HepG2 (cell line): ENCODE measurements at regions not wholly inside any gene's neighbourhood (a gene's known extent, or its start where the extent isn't known, plus 50 kb on each side); places are given as distances from the start of the nearest gene placed in this dataset.

Experiments used
- ATAC-seq: fragments of 200-7000 bp; cut with Tn5 transposase; 3 replicates; pipeline ENCODE4 v1.9.1; 2020; ENCODE audit warnings: mild to moderate bottlenecking, moderate library complexity
- BruUV-seq: library from RNA; stranded (reverse); fragments of 400-500 nt; replicated peaks from 2 replicates; lab custom pipeline; 2021; lab: Mats Ljungman, UMichigan
- CTCF ChIA-PET: fragments of 300-600 bp; formaldehyde crosslinking; extraction: SDS; loops from one replicate; lab custom pipeline; 2021; ENCODE audit warnings: low total read pairs, inconsistent platforms, low intra/inter-chr PET ratio; lab: Yijun Ruan, JAX
- POLR2A ChIA-PET: fragments of 350-600 bp; sonication (Branson Sonifier 250); formaldehyde crosslinking; loops from one replicate; lab custom pipeline; 2020; ENCODE audit warnings: antibody characterized with exemption, inconsistent platforms; lab: Yijun Ruan, JAX
- DNase-seq: peaks from one replicate; pipeline ENCODE4 v3.0.0-alpha.2; 2015; ENCODE audit warnings: low spot score
- FAIRE-seq: peaks from 3 replicates; lab custom pipeline; 2011; peaks lifted over from hg19 to GRCh38; lab: Jason Lieb, UNC
- H2AFZ ChIP-seq: one replicate; pipeline ENCODE4 v1.6.1; 2011; ENCODE audit warnings: low read length, inconsistent platforms
- H3K27ac ChIP-seq: fragments of 300-600 bp; 3 replicates; pipeline ENCODE4 v1.8.0; 2011; ENCODE audit warnings: mixed run types, mild to moderate bottlenecking, mixed read lengths, low read length, inconsistent platforms; ENCODE audit not compliant: insufficient read depth; ENCODE audit errors: extremely low read length
- H3K27me3 ChIP-seq, 2 experiments: fragments of 200-600 bp in 1 of 2; 2 replicates in 1 of 2; 3 replicates in 1 of 2; pipeline versions ENCODE4 v1.6.0 to v1.8.0; 2011; ENCODE audit warnings: low read length in 2 of 2, mild to moderate bottlenecking in 2 of 2, moderate library complexity in 2 of 2, inconsistent platforms in 1 of 2; ENCODE audit not compliant: insufficient read depth in 2 of 2, control insufficient read depth in 1 of 2
- H3K36me3 ChIP-seq, 2 experiments: fragments of 200-600 bp in 1 of 2; replicated peaks in 1 of 2; 2 replicates in 1 of 2; 3 replicates in 1 of 2; pipeline versions ENCODE4 v1.5.1 to v1.8.0; 2011; ENCODE audit warnings: low read length in 2 of 2, inconsistent platforms in 1 of 2; ENCODE audit not compliant: insufficient read depth in 2 of 2, control insufficient read depth in 1 of 2
- H3K4me1 ChIP-seq: 2 replicates; pipeline ENCODE4 v1.5.1; 2012; ENCODE audit warnings: low read length, inconsistent platforms; ENCODE audit not compliant: insufficient read depth
- H3K4me2 ChIP-seq: 2 replicates; pipeline ENCODE4 v1.6.0; 2011; ENCODE audit warnings: low read depth, low read length, inconsistent platforms
- H3K4me3 ChIP-seq, 3 experiments: fragments of 200-600 bp in 1 of 3; sonication (generic), shearing (Covaris generic) in 1 of 3; replicated peaks in 1 of 3; 2 replicates each; pipeline ENCODE4 v1.5.1; 2011 to 2016; ENCODE audit warnings: low read length in 3 of 3, inconsistent platforms in 2 of 3, low read depth in 2 of 3, mild to moderate bottlenecking in 2 of 3, control low read depth in 1 of 3, mixed read lengths in 1 of 3; ENCODE audit not compliant: insufficient read depth in 1 of 3
- H3K79me2 ChIP-seq: one replicate; pipeline ENCODE4 v1.6.1; 2011; ENCODE audit warnings: low read length, inconsistent platforms; ENCODE audit not compliant: insufficient read depth
- H3K9ac ChIP-seq: 2 replicates; pipeline ENCODE4 v1.6.0; 2011; ENCODE audit warnings: mild to moderate bottlenecking, low read depth, low read length, inconsistent platforms; ENCODE audit not compliant: insufficient read depth
- H3K9me3 ChIP-seq: 2 replicates; pipeline ENCODE4 v1.5.1; 2012; ENCODE audit warnings: mild to moderate bottlenecking, low read length
- H4K20me1 ChIP-seq: 2 replicates; pipeline ENCODE4 v1.6.0; 2011; ENCODE audit warnings: inconsistent platforms, mild to moderate bottlenecking, low read length, moderate library complexity; ENCODE audit not compliant: insufficient read depth
- CREM ChIP-seq, 2 experiments: sonication (generic) in 1 of 2; formaldehyde crosslinking in 1 of 2; IDR thresholded peaks; 2 replicates each; pipeline versions ENCODE4 v1.4.0 to v1.6.1; 2016 to 2020; ENCODE audit warnings: antibody characterized with exemption in 1 of 2, mild to moderate bottlenecking in 1 of 2, missing genetic modification reagents in 1 of 2
- DMAP1 ChIP-seq: IDR thresholded peaks from 2 replicates; pipeline ENCODE4 v1.6.1; 2016
- MED8 ChIP-seq: sonication (generic); formaldehyde crosslinking; IDR thresholded peaks from 2 replicates; pipeline ENCODE4 v1.8.1; 2023; ENCODE audit warnings: mild to moderate bottlenecking, missing genetic modification reagents; ENCODE audit not compliant: insufficient replicate concordance
- NAIF1 ChIP-seq: sonication (generic); formaldehyde crosslinking; IDR thresholded peaks from 2 replicates; pipeline ENCODE4 v1.5.0; 2020; ENCODE audit warnings: mild to moderate bottlenecking, missing genetic modification reagents, borderline replicate concordance
- ZBTB1 ChIP-seq: sonication (generic); formaldehyde crosslinking; IDR thresholded peaks from 2 replicates; pipeline ENCODE4 v1.4.0; 2020; ENCODE audit warnings: missing genetic modification reagents, borderline replicate concordance
- ZBTB21 ChIP-seq: sonication (generic); formaldehyde crosslinking; IDR thresholded peaks from 2 replicates; pipeline ENCODE4 v1.4.0; 2020; ENCODE audit warnings: missing genetic modification reagents
- ZBTB8A ChIP-seq: sonication (generic); formaldehyde crosslinking; IDR thresholded peaks from 2 replicates; pipeline ENCODE4 v1.4.0; 2020; ENCODE audit warnings: mild to moderate bottlenecking, low read depth, missing genetic modification reagents, borderline replicate concordance
- ZKSCAN8 ChIP-seq: IDR thresholded peaks from 2 replicates; pipeline ENCODE4 v1.6.1; 2016; ENCODE audit warnings: borderline replicate concordance, missing genetic modification reagents, missing compliant biosample characterization
- ZNF546 ChIP-seq: sonication (generic); formaldehyde crosslinking; conservative IDR thresholded peaks from 2 replicates; pipeline ENCODE4 v1.8.1; 2023; ENCODE audit warnings: mild to moderate bottlenecking, missing genetic modification reagents
- ZSCAN9 ChIP-seq: IDR thresholded peaks from 2 replicates; pipeline ENCODE4 v1.6.1; 2016; ENCODE audit warnings: borderline replicate concordance
- WGBS: methylation state at CpG from one replicate; pipeline ENCODE4 v1.1.6; 2017; ENCODE audit warnings: low lambda C conversion rate; 5-methylcytosine and 5-hydroxymethylcytosine counted together
- in situ Hi-C: cut with HindIII; loops from 2 replicates; pipeline ENCODE4 v1.10.0; 2017; ENCODE audit warnings: low pct_unique_long_range_greater_than_20kb; ENCODE audit not compliant: extremely low pct_ligation_motif_present
- intact Hi-C: fragments of 100-400 bp; cut with micrococcal nuclease; formaldehyde crosslinking; loops from one replicate; pipeline ENCODE4 v1.10.0; 2022; ENCODE audit not compliant: unreplicated experiment
- TF ChIP-seq, protein P1 (sequence below): sonication (generic); formaldehyde crosslinking; IDR thresholded peaks from 2 replicates; pipeline ENCODE4 v1.8.0; 2022; ENCODE audit warnings: mild to moderate bottlenecking, missing genetic modification reagents

DNA sequence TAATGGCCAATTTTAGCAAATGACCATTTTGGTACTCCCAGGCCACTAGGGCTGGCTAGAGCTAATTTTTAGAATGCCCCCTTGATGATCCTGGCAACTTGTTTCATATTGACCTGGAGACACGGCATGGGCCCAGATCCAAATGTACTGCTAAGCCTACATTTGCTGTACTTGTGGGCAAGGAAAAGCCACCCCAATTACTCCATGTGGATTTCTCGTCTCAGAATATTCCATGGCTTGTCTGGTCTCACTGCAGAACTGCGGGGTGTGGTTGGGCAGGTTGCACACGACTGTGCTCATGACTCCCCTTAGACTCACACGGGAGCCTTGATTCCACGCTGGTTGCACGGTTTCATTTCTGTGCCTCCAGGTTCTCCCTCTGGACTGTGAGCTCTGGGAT, 140.9 kb downstream of the RPLP1 start:
- no peak overlapping the region for H3K27ac ChIP-seq
- intact Hi-C loops = loop anchor here (5.0 kb wide), 2 partner anchors 131 to 504 kb away; partner anchors contain the start of gene TLE3

More for the DNA sequence above, 140.9 kb downstream of the RPLP1 start:
- in situ Hi-C loops = loop anchor here (25.0 kb wide), 1 partner anchor 544 kb away; no protein-coding TSS in a partner anchor
- no peak overlapping the region for H3K4me2 ChIP-seq
- no peaks in the 10 kb centered on the region for H3K79me2 ChIP-seq
- CTCF ChIA-PET = no interaction called here
- peaks cover 93% of the 10 kb centered on the region for H4K20me1 ChIP-seq
- peaks cover 36% of the 10 kb centered on the region for H3K4me1 ChIP-seq
- no peak for ATAC-seq
- FAIRE-seq = no peak
- H3K36me3 ChIP-seq = no peaks in the 10 kb centered on the region
- peaks cover 18 to 79% of the 10 kb centered on the region in 2 experiments; a peak in 4 of 5 replicates for H3K27me3 ChIP-seq
- no peaks in the 10 kb centered on the region for H3K9me3 ChIP-seq
- H3K9ac ChIP-seq = no peak overlapping the region
- 46% methylated on average over 5 of the region's 7 CpGs for WGBS
- no peak overlapping the region for H2AFZ ChIP-seq
- DNase-seq = no peak
- no peak for TF ChIP-seq CREM (IDR thresholded peaks at IDR 0.05)
- no peak for TF ChIP-seq CREM (CRISPR knock-in tag; IDR thresholded peaks at IDR 0.05)
- TF ChIP-seq ZBTB8A = no peak
- TF ChIP-seq ZBTB21 (CRISPR knock-in tag) = no peak
- no peak for TF ChIP-seq ZSCAN9 (CRISPR knock-in tag)
- no peak for TF ChIP-seq DMAP1 (CRISPR knock-in tag)
- no peak for TF ChIP-seq ZNF546 (CRISPR knock-in tag)
- TF ChIP-seq MED8 (CRISPR knock-in tag) = no peak
- TF ChIP-seq, protein P1, sequence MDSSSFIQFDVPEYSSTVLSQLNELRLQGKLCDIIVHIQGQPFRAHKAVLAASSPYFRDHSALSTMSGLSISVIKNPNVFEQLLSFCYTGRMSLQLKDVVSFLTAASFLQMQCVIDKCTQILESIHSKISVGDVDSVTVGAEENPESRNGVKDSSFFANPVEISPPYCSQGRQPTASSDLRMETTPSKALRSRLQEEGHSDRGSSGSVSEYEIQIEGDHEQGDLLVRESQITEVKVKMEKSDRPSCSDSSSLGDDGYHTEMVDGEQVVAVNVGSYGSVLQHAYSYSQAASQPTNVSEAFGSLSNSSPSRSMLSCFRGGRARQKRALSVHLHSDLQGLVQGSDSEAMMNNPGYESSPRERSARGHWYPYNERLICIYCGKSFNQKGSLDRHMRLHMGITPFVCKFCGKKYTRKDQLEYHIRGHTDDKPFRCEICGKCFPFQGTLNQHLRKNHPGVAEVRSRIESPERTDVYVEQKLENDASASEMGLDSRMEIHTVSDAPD (CRISPR knock-in tag) = no peak
- TF ChIP-seq NAIF1 (CRISPR knock-in tag) = no peak
- TF ChIP-seq ZBTB1 (CRISPR knock-in tag) = no peak
- no peak for TF ChIP-seq ZKSCAN8 (CRISPR knock-in tag)
- TF ChIP-seq, all 625 proteins: peak for 0
- no TSS peak for BruUV-seq
- POLR2A ChIA-PET = no interaction called here
- no peak overlapping the region for H3K4me3 ChIP-seq
